Nephron (organoid): ENCODE measurements at regions not wholly inside any gene's neighbourhood (a gene's known extent, or its start where the extent isn't known, plus 50 kb on each side); places are given as distances from the start of the nearest gene placed in this dataset.

ENCODE experiments used
- H3K27ac Mint-ChIP-seq, 3 experiments: 2 replicates each; pipeline ENCODE4 v1.8.0; 2020; ENCODE audit warnings: mixed read lengths in 3 of 3, mild to moderate bottlenecking in 2 of 3, moderate library complexity in 1 of 3
- H3K27me3 Mint-ChIP-seq: 2 replicates; pipeline ENCODE4 v1.8.0; 2021; ENCODE audit warnings: low read depth, mild to moderate bottlenecking, moderate library complexity, mixed read lengths
- H3K36me3 Mint-ChIP-seq: 2 replicates; pipeline ENCODE4 v1.8.0; 2020; ENCODE audit warnings: low read depth, mixed read lengths
- H3K4me1 Mint-ChIP-seq: 2 replicates; pipeline ENCODE4 v1.8.0; 2020; ENCODE audit warnings: mixed read lengths
- H3K4me3 Mint-ChIP-seq, 3 experiments: 2 replicates each; pipeline ENCODE4 v1.8.0; 2020; ENCODE audit warnings: mild to moderate bottlenecking in 3 of 3, mixed read lengths in 3 of 3, moderate library complexity in 2 of 3
- H3K9me3 Mint-ChIP-seq: 2 replicates; pipeline ENCODE4 v1.8.0; 2020; ENCODE audit warnings: mixed read lengths
- CTCF ChIP-seq, 3 experiments: fragments of 200-600 bp; sonication (generic); IDR thresholded peaks; one replicate each; pipeline ENCODE4 v1.5.0; 2021; ENCODE audit warnings: antibody characterized with exemption in 3 of 3; ENCODE audit not compliant: unreplicated experiment in 3 of 3

- H3K4me1 Mint-ChIP-seq = no peaks in the 10 kb centered on the region
- peaks cover 10% of the 10 kb centered on the region for H3K9me3 Mint-ChIP-seq
- TF ChIP-seq CTCF (IDR thresholded peaks at IDR 0.05; ENCODE audit: unreplicated experiment in 3 of 3) = no peak
- H3K36me3 Mint-ChIP-seq = no peaks in the 10 kb centered on the region
- H3K27ac Mint-ChIP-seq = no peak overlapping the region
- no peaks in the 10 kb centered on the region for H3K27me3 Mint-ChIP-seq
- no peak overlapping the region for H3K4me3 Mint-ChIP-seq
Observed at GRCh38 chr13:51017516-51017915, 93.6 kb downstream of the C13orf42 start.

- no peaks in the 10 kb centered on the region for H3K27me3 Mint-ChIP-seq
- peak overlapping the region in 1 of 3 experiments; percentile 20 for H3K27ac Mint-ChIP-seq
- H3K36me3 Mint-ChIP-seq = no peaks in the 10 kb centered on the region
- TF ChIP-seq CTCF (IDR thresholded peaks at IDR 0.05; ENCODE audit: unreplicated experiment in 3 of 3) = no peak
- H3K4me1 Mint-ChIP-seq = no peaks in the 10 kb centered on the region
- H3K4me3 Mint-ChIP-seq = no peak overlapping the region
- peaks cover 12% of the 10 kb centered on the region for H3K9me3 Mint-ChIP-seq
Observed at GRCh38 chr13:51015973-51016372, 95.1 kb downstream of the C13orf42 start.

- Mint-ChIP-seq H3K36me3 (no peaks in the 10 kb centered on the region), H3K4me3 (no peak overlapping the region), H3K27me3 (no peaks in the 10 kb centered on the region), H3K4me1 (peaks cover 20% of the 10 kb centered on the region), H3K9me3 (peaks cover 10% of the 10 kb centered on the region), H3K27ac (no peak overlapping the region)
- no peak for TF ChIP-seq CTCF (IDR thresholded peaks at IDR 0.05; ENCODE audit: unreplicated experiment in 3 of 3)
Observed at GRCh38 chr13:51009597-51009996, 100.0 kb downstream of the RNASEH2B start.

GRCh38 chr13:51007216-51007615 lies 97.6 kb downstream of the RNASEH2B start:
- TF ChIP-seq CTCF (IDR thresholded peaks at IDR 0.05; ENCODE audit: unreplicated experiment in 3 of 3) = no peak
- H3K4me1 Mint-ChIP-seq = peaks cover 40% of the 10 kb centered on the region
- H3K4me3 Mint-ChIP-seq = no peak overlapping the region
- H3K27ac Mint-ChIP-seq = no peak overlapping the region
- no peaks in the 10 kb centered on the region for H3K27me3 Mint-ChIP-seq
- no peaks in the 10 kb centered on the region for H3K36me3 Mint-ChIP-seq
- H3K9me3 Mint-ChIP-seq = peaks cover 1% of the 10 kb centered on the region

GRCh38 chr13:51006067-51006845 lies 96.7 kb downstream of the RNASEH2B start:
- Mint-ChIP-seq H3K36me3 (no peaks in the 10 kb centered on the region), H3K4me1 (peaks cover 48% of the 10 kb centered on the region), H3K9me3 (no peaks in the 10 kb centered on the region), H3K27ac (peak overlapping the region; percentile 40 to 79 (median 77)), H3K27me3 (no peaks in the 10 kb centered on the region), H3K4me3 (no peak overlapping the region)
- no peak for TF ChIP-seq CTCF (IDR thresholded peaks at IDR 0.05; ENCODE audit: unreplicated experiment in 3 of 3)
